Heart left ventricle (tissue), 13 donors: ENCODE measurements at regions not wholly inside any gene's neighbourhood (a gene's known extent, or its start where the extent isn't known, plus 50 kb on each side); places are given as distances from the start of the nearest gene placed in this dataset.

Source experiments
- POLR2A ChIP-seq, 2 donors: fragments of 450-650 bp; IDR thresholded peaks; one replicate each; pipeline ENCODE4 v1.6.1; 2017; ENCODE audit warnings: antibody characterized with exemption in 2 of 2, mild to moderate bottlenecking in 2 of 2, moderate library complexity in 2 of 2
- TF ChIP-seq, protein P1 (sequence below), 12 donors: fragments of 200-600 bp; sonication (generic) in 4 of 12; IDR thresholded peaks; one replicate each; pipeline versions ENCODE4 v1.5.0 to v1.8.0; 2018 to 2022; ENCODE audit warnings: antibody characterized with exemption in 12 of 12, mild to moderate bottlenecking in 5 of 12
- donor health status: ischemic (EF 13 %, LVEDD 7.1; RV severe dilation, severe dysfunction).
- donor health status: DM: no; HTN: yes; CAD: no.
- donor health status: DM: no; HTN: no; CAD: no.
- donor health status: ischemic (EF 25% LVEDD 6.9; RV normal size, moderate dysfunction).
- donor health status: ischemic (EF 25% LVEDD 5.7; RV mildly dilated, moderate dysfunction).
- donor health status: ischemic (EF 35%, LVEDD 5.7; RV mildly dilated, moderate dysfunction).
- donor health status: nonischemic (EF 11% LVEDD 7.7; RV severe dilation, severe dysfunction).
- donor health status: DM: yes; HTN: yes; CAD: no.
- donor health status: PGD.
- donor health status: ischemic (EF 29% LVEDD 5.4; RV normal size, mild dysfunction).
- donor health status: nonischemic (EF 23%, LVEDD 6.1; RV moderate dilation, normal function).

DNA sequence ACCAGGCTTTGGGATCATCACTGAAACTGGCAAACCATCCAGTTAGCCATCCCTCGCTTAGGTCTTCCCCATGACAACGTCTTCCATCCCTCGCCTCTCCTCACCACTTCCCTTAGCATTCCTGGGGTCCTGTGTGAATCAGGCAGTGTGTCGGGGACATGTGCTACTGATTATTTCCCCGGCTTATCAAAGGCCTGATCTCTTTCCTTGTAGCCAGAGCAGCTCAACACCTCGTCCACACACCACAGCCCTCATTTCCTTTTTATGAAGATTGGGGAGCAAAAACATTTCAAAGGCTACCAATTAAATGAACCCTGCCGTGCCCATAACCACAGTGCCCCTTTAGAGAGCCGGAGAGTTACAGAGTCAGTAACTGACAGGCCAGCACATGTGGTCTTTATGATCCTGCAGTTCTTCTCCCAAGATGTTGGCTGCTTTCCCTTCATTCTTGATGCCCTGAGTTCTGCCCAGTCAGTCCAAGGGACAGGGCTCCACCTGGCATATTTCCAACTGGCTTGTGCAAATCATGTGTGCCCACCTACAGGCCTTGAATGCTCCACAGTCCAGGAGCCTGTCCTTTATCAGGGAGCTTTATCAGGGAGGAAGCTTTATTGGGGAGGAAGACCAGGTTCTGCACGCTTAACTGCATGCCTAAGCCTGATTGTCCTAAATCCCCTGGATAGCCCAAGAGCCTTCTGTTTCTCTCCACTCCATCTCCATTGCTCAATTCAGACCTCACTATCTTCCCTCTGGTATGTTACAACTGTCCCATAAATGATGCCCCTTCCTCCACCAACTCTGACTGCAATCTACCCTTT lies 343.1 kb downstream of the CYRIA start:
- TF ChIP-seq, protein P1, sequence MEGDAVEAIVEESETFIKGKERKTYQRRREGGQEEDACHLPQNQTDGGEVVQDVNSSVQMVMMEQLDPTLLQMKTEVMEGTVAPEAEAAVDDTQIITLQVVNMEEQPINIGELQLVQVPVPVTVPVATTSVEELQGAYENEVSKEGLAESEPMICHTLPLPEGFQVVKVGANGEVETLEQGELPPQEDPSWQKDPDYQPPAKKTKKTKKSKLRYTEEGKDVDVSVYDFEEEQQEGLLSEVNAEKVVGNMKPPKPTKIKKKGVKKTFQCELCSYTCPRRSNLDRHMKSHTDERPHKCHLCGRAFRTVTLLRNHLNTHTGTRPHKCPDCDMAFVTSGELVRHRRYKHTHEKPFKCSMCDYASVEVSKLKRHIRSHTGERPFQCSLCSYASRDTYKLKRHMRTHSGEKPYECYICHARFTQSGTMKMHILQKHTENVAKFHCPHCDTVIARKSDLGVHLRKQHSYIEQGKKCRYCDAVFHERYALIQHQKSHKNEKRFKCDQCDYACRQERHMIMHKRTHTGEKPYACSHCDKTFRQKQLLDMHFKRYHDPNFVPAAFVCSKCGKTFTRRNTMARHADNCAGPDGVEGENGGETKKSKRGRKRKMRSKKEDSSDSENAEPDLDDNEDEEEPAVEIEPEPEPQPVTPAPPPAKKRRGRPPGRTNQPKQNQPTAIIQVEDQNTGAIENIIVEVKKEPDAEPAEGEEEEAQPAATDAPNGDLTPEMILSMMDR (IDR thresholded peaks at IDR 0.05) = no peak
- TF ChIP-seq POLR2A (IDR thresholded peaks at IDR 0.05) = no peak
